LHCN-M2 (cell line): ENCODE measurements at regions not wholly inside any gene's neighbourhood (a gene's known extent, or its start where the extent isn't known, plus 50 kb on each side); places are given as distances from the start of the nearest gene placed in this dataset.
A peak's percentile ranks its signal among the peaks of the same experiment; 100 is the strongest.

Experiments
- DNase-seq: peaks from one replicate; pipeline ENCODE4 v3.0.0-alpha.2; 2012; ENCODE audit warnings: low read depth

DNA sequence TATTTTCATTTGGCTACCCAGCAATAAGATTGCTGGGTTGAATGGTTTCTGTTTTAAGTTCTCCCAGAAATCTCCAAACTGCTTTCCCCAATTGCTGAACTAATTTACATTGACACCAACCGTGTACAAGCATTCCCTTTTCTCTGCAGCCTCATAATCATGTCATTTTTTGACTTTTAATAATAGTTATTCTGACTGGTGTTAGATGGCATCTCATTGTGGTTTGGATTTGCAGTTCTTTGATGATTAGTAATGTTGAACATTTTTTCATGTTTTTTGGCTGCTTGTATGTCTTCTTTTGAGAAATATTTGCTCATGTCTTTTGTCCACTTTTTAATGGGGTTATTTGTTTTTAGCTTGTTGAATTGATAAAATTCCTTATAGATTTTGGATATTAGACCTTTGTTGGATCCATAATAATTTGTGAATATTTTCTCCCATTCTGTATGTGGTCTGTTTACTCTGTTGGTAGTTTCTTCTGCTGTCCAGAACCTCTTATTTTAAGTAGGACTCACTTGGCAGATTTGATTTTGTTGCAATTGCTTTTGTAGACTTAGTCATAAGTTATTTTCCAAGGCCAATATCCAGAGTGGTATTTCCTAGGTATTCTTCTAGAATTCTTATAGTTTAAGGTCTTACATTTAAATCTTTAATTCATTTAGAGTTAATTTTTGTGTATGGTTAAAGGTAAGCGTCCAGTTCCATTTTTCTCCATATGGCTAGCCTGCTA lies 793.7 kb downstream of the BRINP1 start:
- DNase-seq, result peak; percentile 68

DNA sequence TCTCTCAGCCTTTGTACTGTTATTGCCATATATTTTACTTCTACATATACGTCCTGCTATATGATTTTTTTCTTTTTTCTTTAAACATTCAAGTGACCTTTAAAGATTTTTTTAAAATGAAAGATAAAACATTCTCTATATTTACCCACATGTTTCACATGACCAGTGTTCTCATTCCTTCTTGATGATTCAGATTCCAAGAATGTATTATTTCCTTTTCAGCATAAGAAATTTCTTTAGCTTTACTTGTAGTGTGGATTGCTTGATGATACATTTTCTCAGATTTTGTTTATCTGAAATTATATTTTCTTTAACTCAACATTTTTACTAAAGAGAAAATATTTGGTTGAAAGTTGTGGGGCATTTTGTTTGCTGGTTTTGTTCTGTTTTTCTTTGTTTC lies 792.1 kb downstream of the BRINP1 start:
- peak; percentile 85 for DNase-seq

DNA sequence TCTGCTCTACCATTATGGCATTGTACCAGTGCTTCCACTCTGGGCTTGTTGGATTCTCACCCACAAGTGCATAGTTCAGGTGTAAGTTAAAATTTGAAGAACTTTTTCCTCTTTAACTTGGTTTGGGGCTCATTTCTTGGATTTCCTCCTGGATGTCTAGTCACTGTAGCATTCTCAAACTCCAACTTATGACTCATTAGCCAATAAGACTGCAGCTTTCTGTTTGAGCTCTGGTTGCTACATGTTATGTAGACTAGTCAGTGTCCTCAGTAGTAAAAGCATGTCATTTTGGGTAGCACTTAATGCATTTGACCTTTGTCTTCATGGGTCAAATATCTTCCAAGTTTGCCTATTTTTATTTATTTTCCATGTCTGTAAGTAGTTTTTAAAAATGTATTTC lies 790.8 kb downstream of the BRINP1 start:
- peak; percentile 83 for DNase-seq

DNA sequence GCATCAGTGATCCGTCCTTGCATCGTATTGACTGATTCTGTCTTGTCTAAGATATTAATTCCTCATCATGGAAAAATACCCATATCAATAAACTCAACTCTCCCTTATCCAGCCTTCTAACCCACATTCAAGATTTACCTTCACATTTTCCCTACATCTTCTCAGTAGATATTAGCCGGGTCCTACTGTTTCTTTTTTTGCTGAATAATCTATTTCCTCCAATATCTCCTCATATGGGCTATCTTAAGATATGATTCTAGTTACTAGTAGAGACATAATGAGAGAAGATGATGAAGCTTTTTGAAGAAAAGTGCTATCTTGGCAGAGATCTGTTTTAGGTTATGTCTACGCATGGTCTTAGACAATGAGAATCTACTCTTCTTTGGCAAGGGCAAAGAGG lies 785.8 kb downstream of the BRINP1 start:
- no peak for DNase-seq

DNA sequence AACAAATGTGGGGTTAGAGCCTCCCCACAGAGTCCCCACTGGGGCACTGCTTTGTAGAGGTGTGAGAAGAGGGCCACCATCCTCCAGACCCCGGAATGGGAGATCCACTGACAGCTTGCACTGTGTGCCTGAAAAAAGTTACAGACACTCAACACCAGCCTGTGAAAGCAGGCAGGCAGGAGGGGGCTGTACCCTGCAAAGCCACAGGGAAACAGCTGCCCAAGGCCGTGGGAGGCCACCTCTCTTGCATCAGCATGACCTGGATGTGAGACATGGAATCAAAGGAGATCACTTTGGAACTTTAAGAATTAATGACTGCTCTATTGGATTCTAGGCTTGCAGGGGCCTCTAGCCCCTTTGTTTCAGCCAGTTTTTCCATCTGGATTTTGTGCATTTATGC lies 782.3 kb downstream of the BRINP1 start:
- DNase-seq, result peak; percentile 70

DNA sequence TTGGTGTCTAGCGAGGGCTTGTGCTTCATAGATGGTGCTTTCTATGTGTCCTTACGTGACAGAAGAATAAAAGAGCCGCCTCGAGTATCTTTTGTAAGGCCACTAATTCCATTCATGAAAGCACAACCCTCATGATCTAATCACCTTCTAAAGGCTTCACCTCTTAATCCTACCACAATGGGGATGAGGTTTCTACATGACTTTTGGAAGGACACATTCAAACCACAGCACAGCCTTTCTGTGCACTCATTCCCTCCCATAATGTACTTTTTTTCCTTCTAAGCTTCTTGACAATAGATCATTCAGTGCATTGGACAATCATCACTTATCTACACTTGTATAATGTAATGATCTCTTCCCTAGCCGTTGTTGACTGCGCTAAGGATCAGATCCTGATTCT lies 774.8 kb downstream of the BRINP1 start:
- DNase-seq, result no peak

DNA sequence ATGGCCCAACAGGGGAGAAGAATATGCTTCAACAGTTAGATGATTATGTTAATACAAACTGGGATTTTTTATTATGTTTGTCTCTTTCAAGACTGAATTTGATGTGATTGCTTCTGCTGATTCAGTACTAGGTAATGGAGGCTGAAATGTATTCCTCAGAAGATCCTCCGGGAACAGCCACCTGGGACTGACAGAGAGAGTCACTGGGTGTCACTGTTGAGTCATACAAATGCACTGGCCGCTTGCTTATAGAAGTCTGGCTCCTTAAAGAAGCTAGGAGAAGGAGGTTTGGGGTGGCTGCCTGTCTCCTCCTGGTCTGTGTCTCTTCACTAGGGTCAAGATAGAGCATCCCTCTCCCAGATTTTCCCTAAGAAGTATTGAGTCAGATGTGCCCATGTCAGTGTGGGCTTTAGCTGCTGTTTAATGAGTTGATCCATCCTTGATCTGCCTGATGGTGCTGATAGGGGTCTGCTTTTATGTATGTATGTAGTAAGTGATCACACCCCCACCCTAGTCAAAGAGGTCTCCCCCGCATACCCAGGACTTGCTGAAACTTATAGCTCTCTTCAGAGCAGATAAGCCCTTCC lies 773.4 kb downstream of the BRINP1 start:
- DNase-seq, result peak; percentile 78

DNA sequence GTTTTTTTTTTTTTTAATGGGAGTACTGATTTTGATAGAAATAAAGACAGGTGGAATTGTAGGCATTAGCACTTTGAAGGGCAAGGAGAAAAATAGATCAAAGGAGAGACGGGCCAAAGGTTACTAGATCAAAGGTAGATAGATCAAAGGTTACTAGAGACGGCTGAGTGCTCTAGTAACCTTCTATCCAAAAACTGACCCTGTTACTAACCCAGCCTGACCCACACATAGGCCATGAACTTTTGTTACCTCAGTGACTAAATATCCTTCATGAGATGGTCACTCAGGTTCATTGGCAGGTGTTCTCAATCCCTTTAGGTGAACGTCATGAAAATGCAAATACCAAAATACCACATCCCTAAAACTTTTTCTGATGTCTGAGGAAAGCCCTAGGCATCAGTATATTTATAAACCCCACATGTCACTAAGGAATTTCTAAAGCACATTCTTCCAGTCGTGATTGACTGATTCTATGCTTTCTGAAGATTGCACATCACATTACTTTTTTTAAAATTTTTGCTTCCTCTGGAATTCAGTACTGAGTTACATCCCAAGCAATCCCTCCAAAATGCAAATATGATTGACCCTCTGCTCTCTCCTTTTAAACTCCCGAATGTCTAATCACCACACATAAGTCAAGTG lies 772.7 kb downstream of the BRINP1 start:
- DNase-seq, result no peak

DNA sequence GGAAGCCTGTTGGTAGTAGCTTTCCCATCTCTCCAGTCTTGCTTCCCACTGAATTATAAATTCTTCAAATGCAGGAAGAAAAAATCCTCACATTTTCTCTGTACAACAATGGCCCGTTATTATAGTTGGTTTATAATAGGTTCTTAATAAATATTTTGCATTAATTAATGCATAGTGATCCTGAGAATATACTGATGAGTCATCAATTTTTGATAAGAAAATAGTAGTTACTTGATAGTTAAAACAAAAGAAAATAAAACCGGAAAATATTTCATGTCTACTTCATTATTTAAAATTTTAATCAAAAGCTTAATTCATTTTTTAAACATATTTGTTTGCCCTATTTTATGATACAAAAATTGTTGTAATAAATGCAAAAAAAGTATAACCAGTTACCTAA lies 762.6 kb downstream of the BRINP1 start:
- no peak for DNase-seq

DNA sequence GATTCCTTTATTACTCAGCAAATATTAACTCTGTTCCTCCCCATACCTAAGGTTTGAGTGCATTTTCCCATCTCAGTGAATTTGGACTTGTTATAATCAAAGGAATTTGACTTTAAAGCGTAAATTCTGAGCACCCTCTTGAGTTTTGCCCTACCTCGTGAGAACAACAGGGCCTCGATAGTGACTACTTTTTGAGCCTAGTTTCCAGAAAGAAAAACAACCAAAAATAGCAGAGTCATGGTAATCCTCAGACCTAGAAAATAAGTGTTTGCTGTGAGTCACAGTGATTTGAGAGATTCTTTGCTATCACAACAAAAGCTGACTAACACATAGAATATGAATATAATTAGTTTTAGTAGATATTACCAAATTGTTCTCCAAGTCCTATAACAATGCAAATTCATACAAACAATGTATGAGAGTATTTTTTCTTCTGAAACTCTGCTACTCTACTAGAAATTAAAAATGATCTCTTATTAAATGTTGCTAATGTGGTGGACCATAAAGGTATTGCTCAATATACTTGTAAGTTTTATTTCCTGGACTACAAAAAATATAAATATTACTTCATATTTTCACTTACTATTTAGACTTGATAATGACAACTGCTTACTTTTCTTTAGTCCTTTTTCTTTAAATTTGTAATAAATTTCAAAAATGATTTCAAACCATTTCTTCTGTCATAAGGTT lies 759.7 kb downstream of the BRINP1 start:
- DNase-seq, result peak; percentile 89

DNA sequence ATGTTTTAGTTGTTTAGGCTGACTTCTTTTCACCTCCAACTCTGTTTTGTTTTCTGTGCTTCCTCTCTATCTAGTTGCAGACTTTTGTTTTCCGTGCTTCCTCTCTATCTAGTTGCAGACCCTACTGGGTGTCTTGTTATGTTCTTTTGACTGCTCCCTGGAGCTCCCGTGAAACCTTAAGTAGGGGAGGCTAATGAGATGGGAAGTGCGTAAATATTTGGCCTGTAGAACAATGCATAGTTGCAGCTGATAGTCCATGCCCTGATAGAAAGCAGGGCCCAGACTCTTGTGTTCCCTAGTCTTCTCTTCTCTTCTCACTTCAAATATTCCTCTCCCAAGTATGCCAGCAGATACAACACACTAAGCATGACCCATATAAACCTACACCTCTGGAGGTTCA lies 757.0 kb downstream of the BRINP1 start:
- no peak for DNase-seq

DNA sequence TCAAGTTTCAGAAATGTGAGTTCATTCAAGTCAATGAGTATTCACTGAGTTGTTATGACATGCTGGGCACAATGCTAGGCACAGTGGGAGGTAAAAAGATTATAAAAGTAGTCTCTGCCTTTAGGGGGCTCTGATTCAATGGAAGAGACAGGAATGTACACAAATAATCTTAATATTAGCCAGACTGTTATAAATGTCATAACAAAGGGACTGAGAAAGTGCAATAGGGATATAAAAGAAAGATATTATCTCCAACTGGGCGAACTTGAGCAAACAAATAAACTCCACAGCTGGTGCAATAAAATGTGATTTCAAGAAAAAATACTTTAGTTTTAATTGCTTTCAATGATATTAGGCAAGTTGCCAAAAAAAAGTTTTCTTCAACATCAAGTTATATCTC lies 755.2 kb downstream of the BRINP1 start:
- no peak for DNase-seq

DNA sequence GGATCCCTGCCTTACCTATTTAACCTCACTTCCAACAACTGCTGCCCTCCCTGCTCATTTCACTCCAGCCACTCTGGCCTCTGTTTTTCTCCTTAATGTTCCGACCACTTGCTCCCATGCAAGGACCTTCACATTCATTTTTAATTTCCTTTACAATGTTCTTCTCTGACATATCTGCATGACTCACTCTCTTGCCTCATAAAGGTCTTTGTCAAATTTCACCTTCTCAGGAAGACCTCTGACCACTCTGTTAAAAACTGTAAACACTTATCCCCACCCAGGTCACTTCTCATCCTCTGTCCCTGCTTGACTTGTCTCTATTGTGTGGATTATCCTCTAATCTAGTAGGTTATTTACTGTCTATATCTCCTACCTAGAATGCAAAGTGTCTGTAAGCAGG lies 751.2 kb downstream of the BRINP1 start:
- DNase-seq, result peak; percentile 28

DNA sequence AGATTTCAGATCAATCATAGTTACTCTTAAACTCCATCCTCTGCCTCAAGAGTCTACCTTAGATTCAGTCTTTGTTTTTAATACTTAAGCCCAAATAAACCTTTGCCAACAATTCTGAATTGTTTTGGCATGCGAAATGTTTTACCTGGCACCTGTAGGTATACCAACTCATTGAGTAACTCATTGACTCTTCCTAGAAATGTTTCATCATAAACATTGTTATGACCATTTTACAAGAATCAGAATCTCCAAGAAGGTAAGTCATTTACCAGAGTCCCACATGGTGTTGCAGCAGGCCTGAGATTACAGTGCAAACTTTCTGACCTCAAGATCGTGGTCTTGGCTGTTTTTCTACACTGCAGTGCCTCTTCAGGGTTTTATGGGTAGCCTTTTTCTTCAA lies 750.4 kb downstream of the BRINP1 start:
- no peak for DNase-seq

DNA sequence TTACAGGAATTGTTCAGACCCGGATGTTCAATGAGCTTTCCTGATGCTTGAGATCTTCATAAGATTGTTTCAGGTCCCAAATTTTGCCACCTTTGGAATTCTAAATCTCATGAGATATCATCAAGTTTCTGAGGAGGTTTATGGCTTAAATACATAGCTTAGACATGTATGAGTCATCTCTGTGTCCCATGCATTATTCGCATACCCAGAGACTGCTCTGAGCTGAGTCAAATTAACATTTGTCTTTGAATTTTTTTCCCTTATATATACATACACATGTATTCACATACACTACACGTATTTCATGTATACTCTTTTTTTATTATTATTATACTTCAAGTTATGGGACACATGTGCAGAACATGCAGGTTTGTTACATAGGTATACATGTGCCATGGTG lies 744.6 kb downstream of the BRINP1 start:
- DNase-seq, result no peak

DNA sequence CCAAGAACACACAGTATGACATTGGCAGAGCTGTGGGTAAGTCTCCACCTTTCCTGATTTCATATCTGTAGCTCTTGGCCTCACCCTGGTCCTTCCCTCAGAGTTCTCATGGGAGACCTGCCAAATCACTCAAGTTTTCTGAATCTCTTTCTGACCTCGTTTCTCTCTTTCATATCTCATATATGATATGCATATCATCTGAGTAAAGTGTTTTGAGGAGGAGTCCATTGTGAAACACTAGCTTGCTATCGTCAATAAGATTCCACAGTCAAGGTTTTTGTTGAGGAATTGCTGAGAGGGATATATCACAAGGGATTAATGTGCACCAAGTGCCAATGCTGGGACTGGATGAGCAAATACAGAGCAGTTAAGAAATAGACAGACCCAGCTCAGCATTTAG lies 739.2 kb downstream of the BRINP1 start:
- no peak for DNase-seq

DNA sequence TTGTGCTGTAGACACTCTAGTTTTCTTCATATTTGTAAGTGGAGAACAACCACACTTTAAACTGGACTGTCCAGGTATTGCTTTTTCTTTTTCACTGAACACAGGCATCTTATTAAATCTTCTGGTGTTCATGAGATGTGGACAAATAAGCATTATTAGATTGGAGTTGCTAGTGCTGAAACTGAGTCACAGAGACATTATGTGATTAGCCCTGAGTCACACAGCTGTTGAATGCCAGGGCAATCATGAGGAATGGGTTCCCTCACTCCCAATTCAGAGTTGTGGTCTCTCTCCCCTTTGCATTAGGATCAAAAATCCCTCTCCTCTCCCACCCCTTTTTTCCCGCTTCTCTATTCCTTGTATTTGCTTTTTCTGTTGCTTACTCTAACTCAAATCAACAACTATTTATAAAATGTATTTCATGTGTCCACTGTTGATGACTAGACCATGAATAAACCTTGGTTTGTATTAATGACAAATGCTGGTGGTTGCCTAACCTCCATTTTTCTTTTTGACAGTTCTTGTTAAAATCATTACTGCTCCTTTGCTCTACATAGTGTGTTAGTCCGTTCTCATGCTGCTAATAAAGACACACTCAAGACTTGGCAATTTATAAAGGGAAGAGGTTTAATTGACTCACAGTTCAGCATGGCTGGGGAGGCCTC lies 738.2 kb downstream of the BRINP1 start:
- DNase-seq, result peak; percentile 38

DNA sequence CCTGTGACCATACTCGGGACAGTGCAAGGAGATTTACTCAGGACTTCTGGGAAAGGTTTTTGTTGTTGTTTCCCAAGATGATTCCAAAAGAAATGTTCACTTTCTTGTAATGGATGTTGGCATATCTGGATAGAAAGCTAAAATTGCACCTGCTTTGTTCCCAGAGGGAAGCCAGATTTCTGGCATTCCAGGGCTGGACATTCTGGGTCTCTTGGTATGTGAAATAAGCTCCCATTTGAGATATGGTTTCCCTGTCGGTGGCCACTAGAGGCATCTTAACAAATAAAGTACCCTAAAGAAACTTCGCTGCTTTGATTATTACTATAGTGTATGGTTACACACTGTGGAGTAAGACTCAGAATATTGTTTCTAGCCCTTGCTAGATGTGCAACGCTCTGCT lies 737.3 kb downstream of the BRINP1 start:
- no peak for DNase-seq

DNA sequence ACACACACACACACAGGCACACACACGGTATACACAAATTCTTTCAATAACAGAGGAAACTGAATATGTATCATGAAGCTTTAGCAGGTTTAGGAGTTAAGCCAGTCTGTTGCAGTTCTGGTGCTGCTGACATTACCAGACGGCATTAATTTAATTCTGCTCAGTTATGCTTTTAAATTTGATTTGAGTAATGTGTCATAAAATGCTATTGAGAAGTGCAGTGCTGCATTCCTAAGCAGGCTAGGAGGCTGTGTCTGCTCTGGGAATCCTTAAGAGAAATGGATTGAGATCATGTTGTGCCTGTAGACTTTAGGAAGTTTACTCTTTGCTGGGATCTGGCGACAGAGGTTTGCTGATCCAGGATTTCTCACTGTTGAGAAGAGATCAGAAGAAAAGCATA lies 733.8 kb downstream of the BRINP1 start:
- no peak for DNase-seq

DNA sequence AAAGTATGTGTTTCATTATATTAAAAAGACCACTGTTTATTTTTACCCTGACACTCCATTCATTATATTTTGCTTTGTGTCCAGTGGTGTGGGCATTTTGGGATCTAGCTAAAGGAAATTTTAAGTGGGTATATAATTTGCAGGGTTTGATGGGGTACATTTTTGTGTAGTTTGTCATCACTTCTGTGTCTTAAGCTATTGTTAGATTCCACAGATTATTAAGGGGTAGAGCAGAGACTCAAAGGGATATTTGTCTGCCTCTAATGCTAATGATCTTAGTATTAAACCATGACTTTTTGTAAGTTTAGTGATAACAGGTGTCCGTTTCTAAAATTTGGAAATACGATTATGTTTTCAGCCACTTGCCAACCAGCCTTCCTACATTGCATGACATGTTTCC lies 731.6 kb downstream of the BRINP1 start:
- DNase-seq, result no peak

DNA sequence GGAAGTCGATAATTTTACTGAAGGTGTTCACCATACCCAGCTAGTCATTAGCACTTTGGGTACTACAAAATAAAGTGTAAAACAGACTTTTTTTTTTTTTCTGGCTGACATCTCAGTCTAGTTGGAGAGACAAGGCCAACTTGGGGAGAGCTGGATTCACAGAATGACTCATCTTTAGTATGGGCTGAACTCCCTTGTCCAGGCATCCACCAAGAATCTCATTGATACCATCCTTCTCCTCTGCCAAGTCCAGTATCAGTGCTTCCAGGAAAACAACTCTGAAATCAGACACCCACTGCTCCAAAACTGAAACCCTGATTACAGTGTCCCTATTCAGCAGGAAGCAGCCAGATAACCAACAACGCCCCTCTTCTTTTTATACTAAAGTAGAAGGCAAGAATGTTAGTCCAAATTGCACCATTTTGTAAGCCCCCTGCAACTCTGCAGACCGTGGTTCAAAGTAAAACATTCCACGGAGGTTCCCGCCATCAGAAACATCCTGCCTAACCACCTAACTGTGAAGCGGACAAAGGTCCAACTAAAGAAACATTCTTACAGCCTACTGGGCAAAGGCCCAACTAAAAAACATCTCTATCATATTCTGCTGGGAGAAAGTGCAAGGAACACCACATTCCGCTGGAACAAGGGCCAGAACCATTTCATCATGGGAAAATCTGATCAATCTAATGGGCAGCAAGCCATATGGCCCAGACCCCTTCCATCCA lies 728.2 kb downstream of the BRINP1 start:
- DNase-seq, result peak; percentile 84
